ENCODE measurements at regions not wholly inside any gene's neighbourhood (a gene's known extent, or its start where the extent isn't known, plus 50 kb on each side); places are given as distances from the start of the nearest gene placed in this dataset.

- Histone ChIP-seq H3F3A (replicated peaks; ENCODE audit: low read depth) (no peaks in the 10 kb centered on the region), H3K36me3 (ENCODE audit: insufficient read depth) (no peaks in the 10 kb centered on the region), H3K27me3 (ENCODE audit: insufficient read depth) (no peaks in the 10 kb centered on the region), H3K4me1 (ENCODE audit: insufficient read depth) (no peaks in the 10 kb centered on the region), H3K4me2 (no peak overlapping the region), H3K9me2 (ENCODE audit: insufficient read depth) (no peaks in the 10 kb centered on the region), H2AFZ (no peak overlapping the region), H3K79me2 (replicated peaks; ENCODE audit: insufficient read depth) (no peaks in the 10 kb centered on the region), H4K20me1 (replicated peaks; ENCODE audit: insufficient read depth) (no peaks in the 10 kb centered on the region), H3K4me3 (no peak overlapping the region), H3K27ac (ENCODE audit: low read depth) (no peak overlapping the region)
- no peaks in the 10 kb centered on the region for H3K36me3 Mint-ChIP-seq (ENCODE audit: low read depth)
- no peak overlapping the region for H3K4me3 Mint-ChIP-seq
- no peak for ATAC-seq
- no peak for DNase-seq (ENCODE audit: low spot score)
- no peaks in the 10 kb centered on the region for H3K9me3 Mint-ChIP-seq
- no peaks in the 10 kb centered on the region for H3K4me1 Mint-ChIP-seq
- no peaks in the 10 kb centered on the region for H3K27me3 Mint-ChIP-seq (ENCODE audit: insufficient read depth, low read depth, poor library complexity)
- no peak overlapping the region for H3K27ac Mint-ChIP-seq
- TF ChIP-seq EZH2 (IDR thresholded peaks at IDR 0.05; ENCODE audit: low read depth, unreplicated experiment) (no peak), CREB1 (CRISPR knock-in tag; IDR thresholded peaks at IDR 0.05; ENCODE audit: low read depth) (no peak), EZH2phosphoT487 (IDR thresholded peaks at IDR 0.05; ENCODE audit: unreplicated experiment) (no peak), REST (IDR thresholded peaks at IDR 0.05; ENCODE audit: unreplicated experiment) (no peak), STAT1 (IDR thresholded peaks at IDR 0.05; ENCODE audit: unreplicated experiment) (no peak), ETS1 (IDR thresholded peaks at IDR 0.05) (no peak), NANOG (IDR thresholded peaks at IDR 0.05; ENCODE audit: borderline replicate concordance) (no peak), ZNF462 (CRISPR knock-in tag; IDR thresholded peaks at IDR 0.05) (no peak), ZNF331 (CRISPR knock-in tag; IDR thresholded peaks at IDR 0.05; ENCODE audit: low read depth) (no peak), CTCF (conservative IDR thresholded peaks at IDR 0.05; ENCODE audit: low read depth in 2 of 2) (no peak), POLR2AphosphoS5 (IDR thresholded peaks at IDR 0.05; ENCODE audit: low read depth) (no peak), ZNF114 (CRISPR knock-in tag; IDR thresholded peaks at IDR 0.05) (no peak), JUNB (IDR thresholded peaks at IDR 0.05; ENCODE audit: unreplicated experiment) (no peak)
Observed at GRCh38 chr20:7346562-7346961, 579.1 kb downstream of the BMP2 start.

All from GM23338 (cell line).